GM12891 (cell line): ENCODE measurements at regions not wholly inside any gene's neighbourhood (a gene's known extent, or its start where the extent isn't known, plus 50 kb on each side); places are given as distances from the start of the nearest gene placed in this dataset.

Experiments used
- POLR2AphosphoS5 ChIP-seq: IDR thresholded peaks from 2 replicates; pipeline ENCODE4 v1.6.1; 2011; ENCODE audit warnings: low read depth, low read length, control low read depth
- POU2F2 ChIP-seq: IDR thresholded peaks from 2 replicates; pipeline ENCODE4 v1.6.1; 2011; ENCODE audit warnings: low read depth, mild to moderate bottlenecking, control low read depth, low read length, moderate library complexity

DNA sequence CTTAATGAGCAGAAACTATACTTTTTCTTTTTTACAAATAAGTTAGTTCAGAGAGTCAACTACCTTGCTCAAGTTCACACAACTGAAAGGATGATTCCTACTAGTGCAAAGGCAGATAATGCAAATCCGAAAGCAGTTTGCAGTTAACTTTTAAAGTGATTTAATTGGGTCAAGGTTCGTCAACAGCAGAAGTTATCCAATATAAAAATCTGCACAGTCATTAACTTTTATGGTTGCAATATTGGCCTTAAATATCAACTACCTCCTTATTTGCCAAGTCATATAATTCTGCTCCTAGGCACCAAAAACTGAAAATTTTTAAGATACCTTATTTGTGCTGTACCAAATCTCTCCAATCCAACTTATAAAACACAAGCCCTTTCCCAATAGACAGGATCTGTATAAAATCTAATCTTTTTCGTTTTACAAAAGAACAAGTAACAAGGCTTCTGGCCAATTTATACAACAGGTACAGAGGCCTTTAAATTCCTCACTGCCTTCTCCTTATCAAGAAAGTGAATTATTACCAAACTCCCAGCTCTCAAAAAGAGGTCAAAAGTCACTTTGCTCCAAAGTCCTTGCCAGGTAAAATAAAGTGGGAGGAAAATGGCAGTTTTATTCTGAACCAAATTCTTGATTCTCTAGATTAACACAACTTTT lies 416.6 kb upstream of the NECTIN3 start:
- no peak for TF ChIP-seq POLR2AphosphoS5
- no peak for TF ChIP-seq POU2F2
